SK-N-SH (cell line): ENCODE measurements at regions not wholly inside any gene's neighbourhood (a gene's known extent, or its start where the extent isn't known, plus 50 kb on each side); places are given as distances from the start of the nearest gene placed in this dataset.

Source experiments
- CTCF ChIA-PET: fragments of 300-600, 350-600 bp; formaldehyde crosslinking; extraction: SDS; loops from one replicate; lab custom pipeline; 2021; lab: Yijun Ruan, JAX
- POLR2A ChIA-PET: fragments of 350-600 bp; sonication (Branson Sonifier 250); formaldehyde crosslinking; extraction: SDS; loops from one replicate; lab custom pipeline; 2020; ENCODE audit warnings: antibody characterized with exemption, inconsistent platforms; lab: Yijun Ruan, JAX
- DNase-seq: peaks from one replicate; pipeline ENCODE4 v3.0.0; 2012
- H2AFZ ChIP-seq: fragments of 200-600 bp; sonication (generic); 2 replicates; pipeline ENCODE4 v1.8.1; 2016; ENCODE audit warnings: antibody characterized with exemption, mild to moderate bottlenecking, low read depth
- H3F3A ChIP-seq: fragments of 200-600 bp; sonication (generic); replicated peaks from 2 replicates; pipeline ENCODE3; 2016; ENCODE audit warnings: antibody characterized with exemption, mild to moderate bottlenecking; ENCODE audit not compliant: insufficient read depth
- H3K27ac ChIP-seq, 2 experiments: fragments of 200-500 bp in 1 of 2; fragments of 200-600 bp in 1 of 2; sonication (Bioruptor generic) in 1 of 2; sonication (generic), shearing (Covaris generic) in 1 of 2; 2 replicates each; pipeline versions ENCODE4 v1.5.1 to v1.6.1; 2014 to 2016; ENCODE audit warnings: low read depth in 2 of 2, inconsistent platforms in 1 of 2, low read length in 1 of 2, mild to moderate bottlenecking in 1 of 2, mixed read lengths in 1 of 2
- H3K27me3 ChIP-seq: fragments of 200-600 bp; sonication (generic), shearing (Covaris generic); 2 replicates; pipeline ENCODE4 v1.6.1; 2016; ENCODE audit warnings: mixed run types; ENCODE audit not compliant: insufficient read depth
- H3K36me3 ChIP-seq, 2 experiments: fragments of 200-500 bp in 1 of 2; fragments of 200-600 bp in 1 of 2; sonication (Bioruptor generic) in 1 of 2; sonication (generic) in 1 of 2; replicated peaks in 1 of 2; 2 replicates each; pipeline versions ENCODE3 to v1.5.1; 2014 to 2016; ENCODE audit warnings: low read length in 1 of 2, mild to moderate bottlenecking in 1 of 2; ENCODE audit not compliant: insufficient read depth in 2 of 2, control insufficient read depth in 1 of 2
- H3K4me1 ChIP-seq, 2 experiments: fragments of 200-500 bp in 1 of 2; fragments of 200-600 bp in 1 of 2; sonication (Bioruptor generic) in 1 of 2; sonication (generic), shearing (Covaris generic) in 1 of 2; 2 replicates each; pipeline versions ENCODE4 v1.5.1 to v1.6.1; 2014 to 2016; ENCODE audit warnings: low read depth in 1 of 2, low read length in 1 of 2, mixed run types in 1 of 2; ENCODE audit not compliant: insufficient read depth in 2 of 2, control insufficient read depth in 1 of 2
- H3K4me2 ChIP-seq: fragments of 200-600 bp; sonication (generic), shearing (Covaris generic); 2 replicates; pipeline ENCODE4 v1.6.1; 2017; ENCODE audit warnings: mixed run types
- H3K4me3 ChIP-seq, 2 experiments: fragments of 200-500 bp in 1 of 2; fragments of 200-600 bp in 1 of 2; sonication (Bioruptor generic) in 1 of 2; sonication (generic), shearing (Covaris generic) in 1 of 2; 2 replicates each; pipeline versions ENCODE4 v1.5.1 to v1.8.1; 2014 to 2016; ENCODE audit warnings: low read depth in 2 of 2, inconsistent platforms in 1 of 2, low read length in 1 of 2, mild to moderate bottlenecking in 1 of 2, mixed read lengths in 1 of 2, moderate library complexity in 1 of 2
- H3K79me2 ChIP-seq: fragments of 200-600 bp; sonication (generic); 2 replicates; pipeline ENCODE4 v1.8.1; 2017; ENCODE audit warnings: mild to moderate bottlenecking; ENCODE audit not compliant: insufficient read depth
- H3K9ac ChIP-seq: fragments of 200-600 bp; sonication (generic); 2 replicates; pipeline ENCODE4 v1.6.1; 2017; ENCODE audit warnings: mixed run types
- H3K9me2 ChIP-seq: fragments of 200-600 bp; sonication (generic); 2 replicates; pipeline ENCODE4 v1.6.1; 2017; ENCODE audit warnings: mixed run types
- H3K9me3 ChIP-seq: fragments of 200-600 bp; sonication (generic); 2 replicates; pipeline ENCODE4 v1.6.1; 2017; ENCODE audit warnings: mixed run types, mild to moderate bottlenecking, moderate library complexity
- H4K20me1 ChIP-seq: fragments of 200-600 bp; sonication (generic); 2 replicates; pipeline ENCODE4 v1.6.1; 2017; ENCODE audit warnings: mild to moderate bottlenecking, mixed run types; ENCODE audit not compliant: insufficient read depth
- CHD2 ChIP-seq: fragments of 150-350 bp; IDR thresholded peaks from 2 replicates; pipeline ENCODE4 v1.6.1; 2018; ENCODE audit warnings: low read length; ENCODE audit not compliant: partially characterized antibody
- FOXM1 ChIP-seq: IDR thresholded peaks from 2 replicates; pipeline ENCODE4 v1.4.0; 2012; ENCODE audit warnings: low read depth, mild to moderate bottlenecking
- GABPA ChIP-seq: IDR thresholded peaks from 2 replicates; pipeline ENCODE4 v1.4.0; 2012; ENCODE audit warnings: low read depth, mild to moderate bottlenecking
- IRF3 ChIP-seq: fragments of 150-350 bp; IDR thresholded peaks from 2 replicates; pipeline ENCODE4 v1.6.1; 2016; ENCODE audit warnings: mild to moderate bottlenecking, low read depth, low read length
- MXI1 ChIP-seq: IDR thresholded peaks from 2 replicates; pipeline ENCODE4 v1.6.1; 2012; ENCODE audit warnings: mild to moderate bottlenecking, low read depth, low read length, improper control_type of control experiment
- NRF1 ChIP-seq: IDR thresholded peaks from 2 replicates; pipeline ENCODE4 v1.6.1; 2012; ENCODE audit warnings: low read depth, mild to moderate bottlenecking, low read length
- REST ChIP-seq: IDR thresholded peaks from 2 replicates; pipeline ENCODE4 v1.6.1; 2012; ENCODE audit warnings: mild to moderate bottlenecking, low read depth, low read length, moderate library complexity
- TCF12 ChIP-seq: IDR thresholded peaks from 2 replicates; pipeline ENCODE4 v1.4.0; 2012
- WGBS: methylation state at CpG from one replicate; pipeline ENCODE4 v1.1.6; 2017; ENCODE audit warnings: low lambda C conversion rate; 5-methylcytosine and 5-hydroxymethylcytosine counted together

GRCh38 chr7:110387689-110388088 lies 703.2 kb upstream of the LRRN3 start:
- Histone ChIP-seq H3K4me3 (no peak overlapping the region), H3K27me3 (no peaks in the 10 kb centered on the region), H3K36me3 (no peaks in the 10 kb centered on the region), H3K4me2 (no peak overlapping the region), H3K27ac (no peak overlapping the region), H3K79me2 (no peaks in the 10 kb centered on the region), H3K9ac (no peak overlapping the region), H3K9me3 (no peaks in the 10 kb centered on the region), H3F3A (no peaks in the 10 kb centered on the region), H3K9me2 (no peaks in the 10 kb centered on the region; the same call in 1 of the 2 replicates), H4K20me1 (no peaks in the 10 kb centered on the region), H2AFZ (no peak overlapping the region), H3K4me1 (no peaks in the 10 kb centered on the region)
- DNase-seq = no peak
- ChIA-PET POLR2A (no interaction called here), CTCF (no interaction called here)
- 42% methylated on average over 3 of the region's 3 CpGs for WGBS
- TF ChIP-seq CHD2 (no peak), REST (no peak)

- DNase-seq = no peak
- Histone ChIP-seq H3K9me2 (no peaks in the 10 kb centered on the region; the same call in 1 of the 2 replicates), H4K20me1 (no peaks in the 10 kb centered on the region), H3F3A (no peaks in the 10 kb centered on the region), H3K79me2 (no peaks in the 10 kb centered on the region), H3K4me1 (no peaks in the 10 kb centered on the region), H3K4me2 (no peak overlapping the region), H3K36me3 (no peaks in the 10 kb centered on the region), H3K9me3 (no peaks in the 10 kb centered on the region), H3K9ac (no peak overlapping the region), H3K27ac (no peak overlapping the region), H2AFZ (no peak overlapping the region), H3K4me3 (no peak overlapping the region), H3K27me3 (no peaks in the 10 kb centered on the region)
- ChIA-PET POLR2A (no interaction called here), CTCF (no interaction called here)
- TF ChIP-seq TCF12 (no peak), MXI1 (no peak), FOXM1 (no peak), IRF3 (no peak), NRF1 (no peak), GABPA (no peak)
- 62% methylated on average over 1 of the region's 1 CpG for WGBS
Measured at GRCh38 chr7:110388457-110388856, 702.5 kb upstream of the LRRN3 start.
